Uterus (tissue), 3 donors: ENCODE measurements at regions not wholly inside any gene's neighbourhood (a gene's known extent, or its start where the extent isn't known, plus 50 kb on each side); places are given as distances from the start of the nearest gene placed in this dataset.

Source experiments
- DNase-seq, 2 donors: peaks; one replicate each; pipeline ENCODE4 v3.0.0-alpha.2; 2019 to 2020
- H3K27ac ChIP-seq, 2 donors: fragments of 200-600 bp; sonication (generic); 1 replicate in 1 of 2; 2 replicates in 1 of 2; pipeline ENCODE4 v1.5.1; 2016 to 2018
- H3K27me3 ChIP-seq, 2 donors: fragments of 200-600 bp; sonication (generic); one replicate each; pipeline ENCODE4 v1.5.1; 2018 to 2019; ENCODE audit warnings: control low read depth in 1 of 2
- H3K36me3 ChIP-seq, 2 donors: fragments of 200-600 bp; sonication (generic); one replicate each; pipeline ENCODE4 v1.5.1; 2019; ENCODE audit warnings: control low read depth in 1 of 2
- H3K4me1 ChIP-seq, 2 donors: fragments of 200-600 bp; sonication (generic); one replicate each; pipeline ENCODE4 v1.5.1; 2018 to 2019; ENCODE audit warnings: control low read depth in 1 of 2
- H3K4me3 ChIP-seq, 2 donors: fragments of 200-600 bp; sonication (generic); 1 replicate in 1 of 2; 2 replicates in 1 of 2; pipeline ENCODE4 v1.5.1; 2018 to 2019; ENCODE audit warnings: mild to moderate bottlenecking in 1 of 2
- H3K9me3 ChIP-seq, 2 donors: fragments of 200-600 bp; sonication (generic); one replicate each; pipeline ENCODE4 v1.5.1; 2019; ENCODE audit warnings: control low read depth in 1 of 2
- CTCF ChIP-seq, 4 experiments: fragments of 200-600 bp in 2 of 4; fragments of 450-650 bp in 2 of 4; sonication (generic) in 2 of 4; IDR thresholded peaks; one replicate each; pipeline ENCODE4 v1.5.1; 2016 to 2019; ENCODE audit warnings: antibody characterized with exemption in 4 of 4, mild to moderate bottlenecking in 2 of 4, moderate library complexity in 1 of 4
- POLR2A ChIP-seq, 2 donors: fragments of 450-650 bp; IDR thresholded peaks; one replicate each; pipeline ENCODE4 v1.6.1; 2016; ENCODE audit warnings: antibody characterized with exemption in 2 of 2, mild to moderate bottlenecking in 1 of 2, moderate library complexity in 1 of 2
- intact Hi-C: fragments of 100-400 bp; cut with DNase I; formaldehyde crosslinking; loops from one replicate; pipeline ENCODE4 v1.15.1; 2023; ENCODE audit warnings: low total_unique reads
- donor health status: DM: yes; HTN: yes; CAD: no.

- no peaks in the 10 kb centered on the region for H3K36me3 ChIP-seq
- H3K9me3 ChIP-seq: no peaks in the 10 kb centered on the region
- no peak for DNase-seq
- no peaks in the 10 kb centered on the region for H3K4me1 ChIP-seq
- H3K27ac ChIP-seq: no peak overlapping the region
- intact Hi-C loops: no loop called here
- no peak for TF ChIP-seq CTCF (IDR thresholded peaks at IDR 0.05)
- TF ChIP-seq POLR2A (IDR thresholded peaks at IDR 0.05): no peak
- no peaks in the 10 kb centered on the region for H3K27me3 ChIP-seq
- H3K4me3 ChIP-seq: no peak overlapping the region
Observed at GRCh38 chr1:79430437-79430836, 423.9 kb upstream of the ADGRL4 start.

DNA sequence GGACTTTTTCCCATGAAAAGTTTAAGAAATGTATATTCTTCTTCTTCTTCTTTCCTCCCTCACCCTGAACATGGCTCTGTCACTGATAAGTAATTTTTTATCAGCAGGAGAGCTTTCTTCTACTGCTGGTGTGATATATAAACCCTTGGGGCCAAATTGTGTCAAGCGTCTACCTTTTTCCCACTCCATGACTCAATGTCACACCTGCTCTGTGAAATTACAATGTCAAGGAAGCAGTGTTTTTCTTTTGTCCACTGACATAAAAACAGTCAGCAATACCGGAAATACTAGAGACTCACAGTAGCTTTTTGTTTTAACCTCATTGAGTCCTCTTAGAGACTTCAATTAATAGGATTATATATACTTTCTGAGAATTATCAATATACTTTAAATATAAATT is 416.2 kb upstream of the ADGRL4 start:
- no peaks in the 10 kb centered on the region for H3K4me1 ChIP-seq
- intact Hi-C loops: no loop called here
- no peak for TF ChIP-seq POLR2A (IDR thresholded peaks at IDR 0.05)
- TF ChIP-seq CTCF (IDR thresholded peaks at IDR 0.05): no peak
- no peak overlapping the region for H3K27ac ChIP-seq
- no peak for DNase-seq
- H3K36me3 ChIP-seq: no peaks in the 10 kb centered on the region
- H3K27me3 ChIP-seq: no peaks in the 10 kb centered on the region
- H3K9me3 ChIP-seq: no peaks in the 10 kb centered on the region
- H3K4me3 ChIP-seq: no peak overlapping the region

- Histone ChIP-seq H3K4me1 (no peaks in the 10 kb centered on the region), H3K36me3 (no peaks in the 10 kb centered on the region), H3K27ac (no peak overlapping the region), H3K4me3 (no peak overlapping the region), H3K27me3 (no peaks in the 10 kb centered on the region), H3K9me3 (no peaks in the 10 kb centered on the region)
- TF ChIP-seq CTCF (IDR thresholded peaks at IDR 0.05): no peak
- TF ChIP-seq POLR2A (IDR thresholded peaks at IDR 0.05): no peak
- DNase-seq: no peak
- intact Hi-C loops: no loop called here
Observed at GRCh38 chr1:79398501-79398900, 392.0 kb upstream of the ADGRL4 start.

- H3K27me3 ChIP-seq: no peaks in the 10 kb centered on the region
- no peaks in the 10 kb centered on the region for H3K36me3 ChIP-seq
- no peak for DNase-seq
Observed at GRCh38 chr1:79396901-79397300, 390.4 kb upstream of the ADGRL4 start.

DNA sequence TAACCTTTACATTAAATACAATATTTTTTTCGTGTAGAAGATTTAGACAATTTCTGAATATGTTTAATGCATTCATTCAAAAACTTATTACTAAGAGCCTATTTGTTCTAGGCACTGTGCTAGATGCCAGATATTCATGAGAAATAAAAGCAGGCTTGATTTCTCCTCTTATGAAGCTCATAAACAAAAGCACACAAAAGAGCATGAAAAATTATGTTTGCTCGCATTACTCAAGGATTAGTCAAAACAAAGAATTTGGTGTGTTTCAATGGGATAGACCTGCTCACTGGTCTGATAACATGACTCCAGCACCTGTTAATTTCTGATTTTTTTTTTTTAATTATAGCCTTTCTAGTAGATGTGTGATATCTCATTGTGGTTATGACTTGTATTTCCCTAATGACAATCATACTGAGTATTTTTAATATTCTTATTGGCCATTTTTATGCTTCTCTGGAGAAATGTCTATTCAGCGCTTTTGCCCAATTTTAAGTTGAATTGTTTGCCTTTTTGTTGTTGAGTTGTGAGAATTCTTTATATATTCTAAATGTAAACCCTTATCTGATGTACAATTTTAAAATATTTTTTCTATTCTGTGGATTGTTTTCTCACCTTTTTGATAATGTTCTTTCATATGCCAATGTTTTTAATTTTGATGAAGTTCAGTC is 382.3 kb upstream of the ADGRL4 start:
- Histone ChIP-seq H3K36me3 (no peaks in the 10 kb centered on the region), H3K9me3 (no peaks in the 10 kb centered on the region), H3K4me3 (no peak overlapping the region), H3K4me1 (no peaks in the 10 kb centered on the region), H3K27me3 (no peaks in the 10 kb centered on the region), H3K27ac (no peak overlapping the region)
- intact Hi-C loops: no loop called here
- DNase-seq: no peak
- TF ChIP-seq CTCF (IDR thresholded peaks at IDR 0.05): no peak
- TF ChIP-seq POLR2A (IDR thresholded peaks at IDR 0.05): no peak

More at GRCh38 chr1:79396901-79397300, 390.4 kb upstream of the ADGRL4 start:
- Histone ChIP-seq H3K9me3 (no peaks in the 10 kb centered on the region), H3K4me1 (no peaks in the 10 kb centered on the region), H3K27ac (no peak overlapping the region), H3K4me3 (no peak overlapping the region)
- intact Hi-C loops: no loop called here
- TF ChIP-seq POLR2A (IDR thresholded peaks at IDR 0.05) (no peak), CTCF (IDR thresholded peaks at IDR 0.05) (no peak)
